ENCODE measurements at regions not wholly inside any gene's neighbourhood (a gene's known extent, or its start where the extent isn't known, plus 50 kb on each side); places are given as distances from the start of the nearest gene placed in this dataset.

- Histone ChIP-seq H3K36me3 (no peaks in the 10 kb centered on the region), H3K9me3 (no peaks in the 10 kb centered on the region), H3K4me1 (no peaks in the 10 kb centered on the region), H3K27me3 (ENCODE audit: low read depth) (no peaks in the 10 kb centered on the region), H3K27ac (no peak overlapping the region), H3K4me3 (no peak overlapping the region)
- ATAC-seq = no peak
- no peak for DNase-seq
- TF ChIP-seq CTCF (IDR thresholded peaks at IDR 0.05) = no peak
- intact Hi-C loops (cut with DNase I) = no loop called here
These were observed 562.3 kb downstream of the CCSER2 start for GRCh38 chr10:84890706-84891105.

- no peaks in the 10 kb centered on the region for H3K9me3 ChIP-seq
- no peak overlapping the region for H3K4me3 ChIP-seq
- no peaks in the 10 kb centered on the region for H3K27me3 ChIP-seq (ENCODE audit: low read depth)
- H3K27ac ChIP-seq = no peak overlapping the region
- H3K36me3 ChIP-seq = no peaks in the 10 kb centered on the region
- ATAC-seq = no peak
- H3K4me1 ChIP-seq = no peaks in the 10 kb centered on the region
- intact Hi-C loops (cut with DNase I) = no loop called here
- DNase-seq = no peak
- no peak for TF ChIP-seq CTCF (IDR thresholded peaks at IDR 0.05)
These were observed 563.2 kb downstream of the CCSER2 start for GRCh38 chr10:84891631-84892030.

GRCh38 chr10:84895541-84895940 is 567.2 kb downstream of the CCSER2 start:
- no peaks in the 10 kb centered on the region for H3K36me3 ChIP-seq

GRCh38 chr10:84896909-84897308 is 568.5 kb downstream of the CCSER2 start:
- H3K27me3 ChIP-seq (ENCODE audit: low read depth) = no peaks in the 10 kb centered on the region
- no peaks in the 10 kb centered on the region for H3K4me1 ChIP-seq
- no peaks in the 10 kb centered on the region for H3K9me3 ChIP-seq
- ATAC-seq = no peak
- no peak overlapping the region for H3K27ac ChIP-seq
- no peak overlapping the region for H3K4me3 ChIP-seq
- no peaks in the 10 kb centered on the region for H3K36me3 ChIP-seq
- DNase-seq = no peak
- no peak for TF ChIP-seq CTCF (IDR thresholded peaks at IDR 0.05)
- intact Hi-C loops (cut with DNase I) = no loop called here

More at GRCh38 chr10:84895541-84895940, 567.2 kb downstream of the CCSER2 start:
- ATAC-seq (no peak), DNase-seq (no peak)
- intact Hi-C loops (cut with DNase I) = no loop called here
- H3K4me3 ChIP-seq = no peak overlapping the region
- no peak for TF ChIP-seq CTCF (IDR thresholded peaks at IDR 0.05)
- H3K27ac ChIP-seq = no peak overlapping the region
- H3K27me3 ChIP-seq (ENCODE audit: low read depth) = no peaks in the 10 kb centered on the region
- no peaks in the 10 kb centered on the region for H3K9me3 ChIP-seq
- no peaks in the 10 kb centered on the region for H3K4me1 ChIP-seq

- ATAC-seq = no peak
- Histone ChIP-seq H3K36me3 (no peaks in the 10 kb centered on the region), H3K4me1 (no peaks in the 10 kb centered on the region), H3K27me3 (ENCODE audit: low read depth) (no peaks in the 10 kb centered on the region), H3K4me3 (no peak overlapping the region), H3K27ac (no peak overlapping the region), H3K9me3 (no peaks in the 10 kb centered on the region)
- intact Hi-C loops (cut with DNase I) = no loop called here
- TF ChIP-seq CTCF (IDR thresholded peaks at IDR 0.05) = no peak
- DNase-seq = no peak
These were observed 570.9 kb downstream of the CCSER2 start for GRCh38 chr10:84899268-84899667.

- Histone ChIP-seq H3K27me3 (ENCODE audit: low read depth) (no peaks in the 10 kb centered on the region), H3K27ac (no peak overlapping the region), H3K4me1 (no peaks in the 10 kb centered on the region), H3K4me3 (no peak overlapping the region), H3K9me3 (no peaks in the 10 kb centered on the region), H3K36me3 (no peaks in the 10 kb centered on the region)
- TF ChIP-seq CTCF (IDR thresholded peaks at IDR 0.05) = no peak
- no peak for ATAC-seq
- intact Hi-C loops (cut with DNase I) = no loop called here
- no peak for DNase-seq
These were observed 571.8 kb downstream of the CCSER2 start for GRCh38 chr10:84900141-84900540.

All from lower lobe of right lung (tissue), 2 donors.